GM19438 (cell line): ENCODE measurements at regions not wholly inside any gene's neighbourhood (a gene's known extent, or its start where the extent isn't known, plus 50 kb on each side); places are given as distances from the start of the nearest gene placed in this dataset.

ENCODE experiments used
- ATAC-seq: cut with Tn5 transposase; IDR thresholded peaks from one replicate; pipeline ENCODE4 v1.9.1; 2021; ENCODE audit warnings: low read depth; ENCODE audit not compliant: unreplicated experiment

GRCh38 chr22:49046546-49047361, 780.9 kb downstream of the BRD1 start:
- ATAC-seq, result no peak

DNA sequence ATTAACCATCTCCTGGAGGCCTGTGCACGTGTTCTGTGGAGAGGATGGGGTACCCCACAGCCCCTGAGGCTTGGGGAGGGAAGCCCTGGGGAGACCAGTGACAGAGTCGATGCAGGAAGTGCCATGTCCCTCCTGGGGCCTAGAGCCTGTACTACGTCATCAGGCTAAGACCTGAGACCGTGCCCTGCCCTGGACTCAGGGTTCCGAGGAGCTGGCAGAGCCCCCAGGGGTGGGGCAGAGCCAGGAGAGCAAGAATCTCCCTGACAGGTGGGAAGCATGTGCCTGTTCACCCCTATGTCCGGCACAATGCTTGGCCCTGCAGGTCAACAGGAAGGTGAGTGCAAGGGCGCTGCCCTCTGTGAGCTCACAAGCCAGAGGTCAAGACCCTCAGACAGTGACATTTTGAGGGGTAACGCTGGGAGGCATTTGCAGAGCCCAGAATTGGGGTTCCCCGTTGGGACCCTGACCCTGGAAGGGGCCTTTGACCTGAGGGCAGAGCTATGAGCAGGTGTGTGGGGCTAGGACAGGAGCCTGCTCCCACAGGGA, 781.6 kb downstream of the BRD1 start:
- ATAC-seq, result no peak

DNA sequence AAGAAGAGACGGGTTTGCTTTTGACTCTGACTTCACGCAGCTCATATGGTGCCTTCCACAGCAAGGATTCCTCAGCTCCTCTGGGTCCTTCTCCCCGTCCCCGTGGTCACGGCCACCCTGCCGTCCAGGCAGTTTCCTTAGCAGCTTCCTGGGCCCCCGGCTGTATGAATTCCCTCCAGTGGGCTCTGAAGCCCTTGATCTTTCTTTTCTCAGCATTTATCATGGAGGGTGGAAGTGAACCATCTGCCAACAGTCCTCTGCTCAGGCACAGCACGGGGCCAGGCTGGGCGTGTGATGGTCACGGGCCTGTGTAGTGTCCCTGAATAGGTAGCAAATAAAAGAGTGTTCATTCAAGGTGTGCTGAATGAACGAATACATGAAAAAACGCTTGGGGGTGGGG, 782.4 kb downstream of the BRD1 start:
- no peak for ATAC-seq

GRCh38 chr22:49044776-49045175, 782.9 kb downstream of the BRD1 start:
- no peak for ATAC-seq

DNA sequence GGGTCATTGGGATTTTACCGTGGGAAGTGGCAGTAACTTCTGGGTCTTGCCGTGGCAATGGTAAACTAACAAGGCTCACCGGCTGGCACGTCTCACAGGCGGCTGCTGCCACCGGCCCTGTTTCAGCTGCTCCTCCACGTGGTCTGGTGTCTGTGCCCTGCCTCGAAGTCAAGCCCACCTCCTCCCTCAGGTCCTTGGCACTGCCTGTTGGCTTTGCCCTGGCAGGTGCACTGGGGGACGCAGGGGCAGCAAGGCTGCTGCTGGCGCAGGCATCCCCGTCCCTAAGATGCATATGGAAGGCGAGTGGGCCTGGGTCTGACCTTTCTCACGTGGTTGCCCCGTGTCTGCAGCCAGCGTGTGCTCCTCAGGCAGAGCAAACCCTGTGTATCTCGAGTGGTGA, 783.6 kb downstream of the BRD1 start:
- ATAC-seq, result no peak

DNA sequence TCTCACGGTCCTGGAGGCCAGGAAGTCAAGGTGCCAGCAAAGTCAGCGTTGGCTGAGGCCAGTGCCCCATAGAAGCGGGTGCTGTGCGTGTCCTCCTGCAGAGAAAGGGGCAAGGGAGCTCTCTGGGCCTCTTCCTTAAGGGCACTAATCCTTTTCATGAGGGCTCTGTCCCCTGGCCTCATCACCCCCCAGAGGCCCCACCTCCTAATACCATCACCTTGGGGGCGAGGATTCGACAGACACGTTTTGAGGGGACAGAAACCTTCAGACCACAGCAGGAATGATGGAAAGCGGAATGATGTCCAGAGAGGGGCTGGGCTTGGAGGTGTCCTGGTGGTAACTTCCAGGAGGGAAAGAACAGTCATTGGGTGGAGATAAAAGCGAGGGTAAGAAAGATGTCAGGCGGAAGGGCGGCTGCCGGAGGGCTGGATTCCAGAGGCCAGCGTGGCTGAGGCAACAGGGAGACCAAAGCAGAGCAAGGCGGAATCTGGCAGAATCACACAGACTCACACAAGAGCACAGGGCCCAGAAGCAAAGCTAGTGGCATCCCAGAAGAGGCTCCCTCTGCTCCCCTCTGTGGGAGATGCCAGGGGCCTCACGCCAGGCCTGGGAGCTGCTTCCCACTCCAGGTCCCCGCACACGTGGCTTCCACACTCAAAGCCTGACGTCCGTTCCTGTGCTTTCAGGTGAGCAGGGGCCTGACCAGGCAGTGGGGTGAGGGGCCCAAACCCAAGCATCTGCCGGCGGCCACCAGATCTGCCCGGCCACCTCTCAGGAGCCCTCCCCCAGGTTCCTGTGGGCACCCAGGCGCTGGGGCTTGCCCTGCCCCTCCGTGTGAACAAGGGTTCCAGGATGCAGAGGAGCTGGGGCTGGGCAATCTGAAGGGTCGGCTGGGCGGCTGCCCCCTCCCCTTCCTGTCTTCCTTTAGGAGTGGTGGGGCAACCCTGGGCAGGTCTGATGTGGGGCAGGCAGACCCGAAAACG, 784.5 kb downstream of the BRD1 start:
- no peak for ATAC-seq

GRCh38 chr22:49042066-49042465, 785.6 kb downstream of the BRD1 start:
- ATAC-seq, result no peak

- ATAC-seq, result no peak
Measured at GRCh38 chr22:49040754-49041467, 786.8 kb downstream of the BRD1 start.

DNA sequence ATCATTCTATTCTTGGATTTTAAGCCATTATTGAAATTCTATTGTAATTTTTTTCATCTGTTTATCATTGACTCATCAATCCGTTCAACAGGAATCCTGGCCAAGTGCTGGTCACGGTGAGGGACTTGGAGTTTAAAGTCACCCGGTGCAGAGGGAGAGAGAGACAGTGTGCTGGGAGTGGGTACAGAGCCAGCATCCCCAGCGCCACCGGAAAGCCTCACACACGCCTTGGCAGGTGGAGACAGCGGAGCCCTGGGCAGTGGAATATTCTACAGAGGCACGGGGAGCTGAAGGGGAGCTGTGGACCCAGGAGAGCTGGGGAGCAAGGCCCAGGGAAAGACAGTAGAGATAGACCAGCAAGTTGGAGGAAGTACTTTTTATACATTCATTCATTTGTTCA, 787.6 kb downstream of the BRD1 start:
- ATAC-seq, result no peak

GRCh38 chr22:49039625-49040024, 788.0 kb downstream of the BRD1 start:
- no peak for ATAC-seq

DNA sequence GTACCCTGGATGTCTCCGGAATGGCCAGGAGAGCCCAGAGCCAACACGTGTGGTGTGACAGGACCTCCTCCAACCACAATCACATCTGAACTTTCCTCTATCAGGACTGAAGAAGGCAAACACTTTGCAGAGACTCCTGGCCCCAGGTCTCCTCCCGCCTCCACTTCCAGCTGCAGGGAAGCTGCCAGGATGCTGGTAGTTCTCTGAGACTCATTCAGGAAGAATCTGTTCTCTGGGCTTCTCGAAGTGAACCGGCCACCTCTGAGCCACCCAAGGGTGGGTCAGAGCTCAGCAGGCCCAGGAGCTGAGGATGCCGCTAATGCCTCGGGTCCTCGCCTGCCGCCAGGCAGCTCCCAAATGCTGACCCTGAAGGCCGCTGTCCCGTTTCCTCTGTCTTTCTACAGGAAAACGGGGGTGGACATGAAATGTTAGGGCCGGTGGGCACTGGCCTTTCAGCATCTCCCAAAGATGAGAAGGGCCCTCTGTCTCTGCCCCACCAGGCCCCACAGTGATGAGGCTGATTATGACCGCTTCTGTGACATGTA, 789.9 kb downstream of the BRD1 start:
- no peak for ATAC-seq

DNA sequence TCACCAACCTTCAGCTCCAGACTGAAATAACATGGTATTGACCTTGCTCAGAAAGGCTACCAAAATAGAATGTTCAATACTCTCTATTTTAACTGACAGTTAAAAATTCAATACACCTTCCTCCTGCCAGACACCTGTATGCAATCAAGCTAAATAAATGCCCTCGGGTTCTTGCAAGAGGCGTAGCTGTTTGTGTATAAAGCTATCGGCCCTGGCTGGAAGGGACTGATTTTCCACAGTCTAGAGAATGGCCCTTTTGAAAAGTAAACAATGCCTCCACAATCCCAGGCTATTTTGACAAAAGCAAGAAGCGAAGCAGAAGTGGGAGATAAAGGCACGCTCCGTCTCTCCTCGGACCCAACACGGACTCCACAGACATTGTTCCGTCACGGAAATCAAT, 791.2 kb downstream of the BRD1 start:
- ATAC-seq, result no peak

DNA sequence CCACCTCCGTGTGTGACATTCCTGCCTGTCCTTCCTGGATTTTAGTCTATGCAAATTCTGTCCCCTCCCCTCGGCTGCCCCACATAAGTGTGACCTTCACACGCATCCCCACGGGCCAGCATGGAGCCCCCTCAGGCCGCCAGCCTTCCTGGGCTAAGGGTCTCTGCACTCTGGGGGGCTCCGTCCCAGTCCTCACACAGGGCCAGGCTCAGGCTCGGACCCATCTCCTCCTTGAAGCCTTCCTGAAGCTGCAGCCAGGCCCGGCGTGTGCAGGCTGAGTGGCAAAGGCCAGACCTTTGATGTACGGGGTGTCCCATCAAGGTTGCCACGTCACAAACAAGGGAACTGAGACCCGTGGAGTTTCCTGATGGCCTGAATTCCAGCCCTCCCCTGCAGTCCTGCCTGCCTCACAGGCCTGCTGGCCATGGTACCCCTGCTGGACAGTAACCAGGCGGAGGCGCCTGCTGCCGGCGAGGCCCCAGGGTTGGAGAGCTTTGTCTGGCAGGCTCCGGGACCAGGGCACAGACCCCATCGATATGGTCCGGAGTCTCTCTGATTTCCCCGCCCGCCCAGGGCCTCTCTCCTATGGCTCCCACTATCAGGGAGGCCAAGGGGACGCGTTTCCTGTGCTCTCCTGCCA, 791.7 kb downstream of the BRD1 start:
- ATAC-seq, result no peak

DNA sequence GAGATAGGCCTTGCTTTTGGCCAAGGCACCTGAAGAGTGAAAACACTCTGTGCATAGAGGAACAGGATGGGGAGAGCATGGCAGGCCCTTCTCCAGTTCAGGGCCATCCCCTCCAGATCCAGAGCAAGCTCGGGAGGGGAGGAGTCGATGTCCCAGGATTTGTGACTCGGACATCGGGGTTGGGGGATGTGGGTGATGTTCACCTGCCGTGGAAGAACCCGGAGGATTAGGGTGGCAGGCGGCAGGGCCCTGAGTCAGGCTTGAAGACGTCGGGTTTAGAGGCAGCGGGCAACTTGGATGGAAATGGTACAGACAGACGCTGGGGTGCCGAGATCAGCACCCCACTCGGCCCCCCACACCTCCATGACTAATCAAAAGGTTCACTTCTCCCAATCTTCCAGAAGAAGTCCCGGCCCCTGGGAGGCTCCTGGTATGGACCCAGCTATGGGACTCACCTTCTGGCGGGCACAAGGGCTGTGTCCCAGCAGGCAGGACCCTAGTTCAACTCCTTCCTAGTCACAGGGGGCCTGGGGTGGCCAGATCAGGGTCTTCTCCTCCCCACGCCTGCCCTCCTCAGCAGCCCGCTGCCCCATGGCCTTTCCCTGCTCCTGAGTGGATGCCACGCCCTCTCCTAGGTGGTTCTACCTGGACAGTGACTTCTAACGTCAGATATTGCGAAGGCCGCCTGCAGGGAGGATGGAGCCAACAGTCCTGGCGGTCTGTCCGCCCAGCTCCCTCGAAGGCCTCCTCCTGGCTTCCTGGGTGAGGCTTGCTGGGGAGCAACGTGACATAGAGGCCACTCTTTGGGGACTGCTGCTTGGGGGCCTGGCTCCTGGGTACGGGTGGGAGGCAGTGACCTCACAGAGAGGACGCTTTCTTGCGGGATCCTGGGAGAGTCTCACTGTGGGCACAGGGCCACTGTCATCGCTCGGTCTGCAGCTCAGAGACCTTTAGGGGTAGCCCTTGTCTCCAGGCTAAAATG, 792.5 kb downstream of the BRD1 start:
- ATAC-seq, result no peak

- ATAC-seq, result no peak
Measured at GRCh38 chr22:49033616-49034015, 794.1 kb downstream of the BRD1 start.

GRCh38 chr22:49032821-49033220, 794.9 kb downstream of the BRD1 start:
- ATAC-seq, result no peak

DNA sequence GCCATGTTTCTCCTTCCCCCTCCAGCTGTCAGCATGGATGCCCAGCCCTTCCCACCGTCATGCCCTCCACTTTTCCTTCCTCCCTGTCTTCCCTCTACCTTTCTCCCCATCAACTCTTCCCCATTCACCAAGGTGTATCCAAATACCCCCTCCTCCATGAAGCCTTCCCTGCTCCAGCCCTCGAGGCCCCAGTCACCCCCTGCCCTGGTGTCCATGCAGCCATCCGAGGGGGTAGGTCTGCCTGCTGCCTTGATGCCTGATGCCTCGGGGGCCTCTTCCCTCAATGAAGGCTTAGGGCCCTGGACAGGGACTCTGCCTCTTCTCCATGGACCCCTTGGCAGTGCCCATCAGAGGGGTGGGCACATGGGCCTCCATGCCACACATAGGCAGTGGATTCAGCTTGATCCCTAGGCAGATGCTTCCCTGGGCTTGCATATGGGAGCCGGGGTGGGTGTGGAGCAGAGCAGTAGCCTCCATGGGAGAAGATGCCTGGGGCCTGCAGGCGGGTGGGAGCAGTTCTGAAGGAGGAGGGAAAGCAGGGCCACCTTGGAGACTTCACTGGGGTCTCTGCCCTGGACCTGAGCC, 795.8 kb downstream of the BRD1 start:
- ATAC-seq, result no peak

- no peak for ATAC-seq
Measured at GRCh38 chr22:49028111-49028510, 799.6 kb downstream of the BRD1 start.

- ATAC-seq, result no peak
Measured at GRCh38 chr22:49027368-49027670, 800.4 kb downstream of the BRD1 start.
